ENCODE measurements at regions not wholly inside any gene's neighbourhood (a gene's known extent, or its start where the extent isn't known, plus 50 kb on each side); places are given as distances from the start of the nearest gene placed in this dataset.

DNA sequence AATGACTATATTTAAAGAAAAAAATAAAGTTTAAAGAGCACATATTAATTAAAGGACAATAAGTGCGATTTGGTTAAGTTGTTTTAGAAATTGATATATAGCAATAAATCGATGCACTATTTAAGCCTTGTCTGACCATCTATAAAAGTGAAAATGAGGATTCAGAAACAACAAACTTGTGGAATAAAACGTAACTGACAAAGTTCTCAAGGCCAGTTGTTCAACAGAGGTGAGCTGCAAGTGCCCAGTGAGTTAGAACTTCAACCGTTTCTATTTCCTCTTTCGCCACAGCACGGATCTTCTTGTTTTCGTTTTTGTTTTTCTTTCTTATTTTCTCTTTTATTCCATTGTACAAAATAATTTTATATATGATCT lies 724.9 kb upstream of the ARRDC4 start:
- TF ChIP-seq, protein P1, sequence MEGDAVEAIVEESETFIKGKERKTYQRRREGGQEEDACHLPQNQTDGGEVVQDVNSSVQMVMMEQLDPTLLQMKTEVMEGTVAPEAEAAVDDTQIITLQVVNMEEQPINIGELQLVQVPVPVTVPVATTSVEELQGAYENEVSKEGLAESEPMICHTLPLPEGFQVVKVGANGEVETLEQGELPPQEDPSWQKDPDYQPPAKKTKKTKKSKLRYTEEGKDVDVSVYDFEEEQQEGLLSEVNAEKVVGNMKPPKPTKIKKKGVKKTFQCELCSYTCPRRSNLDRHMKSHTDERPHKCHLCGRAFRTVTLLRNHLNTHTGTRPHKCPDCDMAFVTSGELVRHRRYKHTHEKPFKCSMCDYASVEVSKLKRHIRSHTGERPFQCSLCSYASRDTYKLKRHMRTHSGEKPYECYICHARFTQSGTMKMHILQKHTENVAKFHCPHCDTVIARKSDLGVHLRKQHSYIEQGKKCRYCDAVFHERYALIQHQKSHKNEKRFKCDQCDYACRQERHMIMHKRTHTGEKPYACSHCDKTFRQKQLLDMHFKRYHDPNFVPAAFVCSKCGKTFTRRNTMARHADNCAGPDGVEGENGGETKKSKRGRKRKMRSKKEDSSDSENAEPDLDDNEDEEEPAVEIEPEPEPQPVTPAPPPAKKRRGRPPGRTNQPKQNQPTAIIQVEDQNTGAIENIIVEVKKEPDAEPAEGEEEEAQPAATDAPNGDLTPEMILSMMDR (conservative IDR thresholded peaks at IDR 0.05 in 1 of 2, IDR thresholded peaks at IDR 0.05 in 1 of 2; ENCODE audit: low read depth in 1 of 2, low read length in 2 of 2) = no peak
- TF ChIP-seq EZH2 (IDR thresholded peaks at IDR 0.05; ENCODE audit: low read length, missing control alignments) = no peak

Data from fibroblast of lung (primary cell).